ENCODE measurements at regions not wholly inside any gene's neighbourhood (a gene's known extent, or its start where the extent isn't known, plus 50 kb on each side); places are given as distances from the start of the nearest gene placed in this dataset.

DNA sequence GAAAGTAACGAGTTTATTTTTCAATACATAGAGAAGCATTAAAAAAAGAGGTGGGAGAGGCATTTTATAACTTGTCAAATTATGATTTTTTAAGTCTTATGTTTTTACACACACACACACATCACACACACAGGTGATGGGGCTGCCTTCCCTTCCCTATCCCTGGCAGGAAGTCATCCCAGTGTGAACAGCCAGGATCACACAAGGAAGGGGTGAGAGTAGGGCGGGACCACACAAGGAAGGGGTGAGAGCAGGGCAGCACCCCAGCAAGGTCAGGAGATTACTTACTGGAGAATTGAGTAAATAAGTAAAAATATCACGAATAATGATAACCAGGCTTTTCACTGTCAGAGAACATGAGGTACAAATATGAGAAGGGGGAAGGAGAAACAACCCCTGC is 372.6 kb downstream of the SEC23A start:
- H3K27ac ChIP-seq: no peak overlapping the region
- no peak for TF ChIP-seq ZFX (IDR thresholded peaks at IDR 0.05; ENCODE audit: borderline replicate concordance)
- TF ChIP-seq, protein P1, sequence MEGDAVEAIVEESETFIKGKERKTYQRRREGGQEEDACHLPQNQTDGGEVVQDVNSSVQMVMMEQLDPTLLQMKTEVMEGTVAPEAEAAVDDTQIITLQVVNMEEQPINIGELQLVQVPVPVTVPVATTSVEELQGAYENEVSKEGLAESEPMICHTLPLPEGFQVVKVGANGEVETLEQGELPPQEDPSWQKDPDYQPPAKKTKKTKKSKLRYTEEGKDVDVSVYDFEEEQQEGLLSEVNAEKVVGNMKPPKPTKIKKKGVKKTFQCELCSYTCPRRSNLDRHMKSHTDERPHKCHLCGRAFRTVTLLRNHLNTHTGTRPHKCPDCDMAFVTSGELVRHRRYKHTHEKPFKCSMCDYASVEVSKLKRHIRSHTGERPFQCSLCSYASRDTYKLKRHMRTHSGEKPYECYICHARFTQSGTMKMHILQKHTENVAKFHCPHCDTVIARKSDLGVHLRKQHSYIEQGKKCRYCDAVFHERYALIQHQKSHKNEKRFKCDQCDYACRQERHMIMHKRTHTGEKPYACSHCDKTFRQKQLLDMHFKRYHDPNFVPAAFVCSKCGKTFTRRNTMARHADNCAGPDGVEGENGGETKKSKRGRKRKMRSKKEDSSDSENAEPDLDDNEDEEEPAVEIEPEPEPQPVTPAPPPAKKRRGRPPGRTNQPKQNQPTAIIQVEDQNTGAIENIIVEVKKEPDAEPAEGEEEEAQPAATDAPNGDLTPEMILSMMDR (IDR thresholded peaks at IDR 0.05): no peak

DNA sequence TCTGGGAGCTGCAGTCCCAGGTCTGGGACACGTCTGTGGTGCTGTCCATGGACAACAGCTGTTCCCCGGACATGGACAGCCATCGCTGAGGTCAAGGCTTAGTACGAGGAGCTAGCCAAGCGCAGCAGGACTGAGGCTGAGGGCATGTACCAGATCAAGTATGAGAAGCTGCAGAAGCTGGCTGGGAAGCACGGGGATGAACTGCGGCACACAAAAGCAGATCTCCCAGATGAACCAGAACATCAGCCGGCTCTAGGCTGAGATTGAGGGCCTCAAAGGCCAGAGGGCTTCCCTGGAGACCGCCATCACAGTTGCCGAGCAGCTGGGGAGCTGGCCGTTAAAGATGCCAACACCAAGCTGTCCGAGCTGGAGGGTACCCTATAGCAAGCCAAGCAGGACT is 375.3 kb downstream of the SEC23A start:
- no peak overlapping the region for H3K27ac ChIP-seq
- TF ChIP-seq ZFX (IDR thresholded peaks at IDR 0.05; ENCODE audit: borderline replicate concordance): no peak
- TF ChIP-seq, protein P1 (IDR thresholded peaks at IDR 0.05): no peak

DNA sequence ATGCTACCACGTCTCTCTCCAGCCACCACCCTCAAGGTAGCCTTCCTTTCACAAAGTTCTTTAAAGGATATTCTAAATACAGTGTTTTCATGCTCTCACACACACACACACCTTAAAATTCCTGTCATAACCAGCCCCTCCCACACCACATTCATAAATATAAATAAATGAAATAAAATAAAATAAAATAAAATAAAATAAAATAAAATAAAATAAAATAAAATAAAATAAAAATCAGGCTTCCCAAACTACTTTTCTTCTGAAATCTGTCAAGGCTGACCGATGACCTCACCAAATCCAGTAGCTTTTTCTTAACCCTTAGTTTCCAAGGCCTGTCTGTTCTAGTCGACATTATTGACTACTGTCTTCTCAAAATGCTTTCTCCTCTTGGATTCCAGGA is 378.4 kb downstream of the SEC23A start:
- TF ChIP-seq, protein P1 (IDR thresholded peaks at IDR 0.05): no peak
- no peak for TF ChIP-seq ZFX (IDR thresholded peaks at IDR 0.05; ENCODE audit: borderline replicate concordance)
- no peak overlapping the region for H3K27ac ChIP-seq

DNA sequence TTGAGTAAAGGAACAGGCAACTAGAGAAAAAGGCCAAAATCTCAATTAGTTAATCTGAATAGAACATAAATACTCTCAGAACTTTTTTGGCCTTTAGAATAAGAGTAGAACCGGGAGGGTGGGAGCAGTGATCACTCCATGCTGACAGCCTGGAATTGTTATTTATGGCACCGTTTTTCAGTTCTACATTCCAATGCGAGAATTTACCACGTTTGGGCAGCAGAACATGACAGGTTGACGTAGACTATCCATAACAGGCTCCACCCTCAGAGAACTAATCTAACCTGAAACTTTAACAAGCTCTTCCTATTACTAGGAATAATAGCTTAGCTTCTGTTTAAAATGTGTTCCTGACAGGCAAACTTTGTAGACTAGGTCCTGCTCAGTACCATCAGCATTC is 379.1 kb downstream of the SEC23A start:
- TF ChIP-seq ZFX (IDR thresholded peaks at IDR 0.05; ENCODE audit: borderline replicate concordance): no peak
- TF ChIP-seq, protein P1 (IDR thresholded peaks at IDR 0.05): no peak

DNA sequence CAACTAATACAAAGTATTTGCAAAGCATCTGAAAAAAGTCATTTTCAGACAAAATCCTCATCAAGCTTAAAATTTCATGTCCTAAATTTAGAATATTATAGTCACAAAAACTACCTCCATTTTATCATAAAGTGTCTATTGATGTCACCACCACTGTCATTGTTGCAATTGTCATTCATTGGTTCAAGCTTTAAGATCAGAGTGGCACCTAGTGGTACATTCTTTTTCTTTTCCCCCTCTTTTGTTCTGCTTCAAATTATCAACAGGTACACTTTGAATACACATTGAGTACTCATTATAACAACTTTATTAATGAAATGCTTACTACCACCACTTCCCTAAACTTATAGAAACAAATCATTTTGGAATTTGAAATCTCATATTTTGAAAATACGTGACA is 379.8 kb downstream of the SEC23A start:
- no peak for TF ChIP-seq ZFX (IDR thresholded peaks at IDR 0.05; ENCODE audit: borderline replicate concordance)
- TF ChIP-seq, protein P1 (IDR thresholded peaks at IDR 0.05): no peak
- H3K27ac ChIP-seq: no peak overlapping the region

More for the DNA sequence above, 379.1 kb downstream of the SEC23A start:
- H3K27ac ChIP-seq: no peak overlapping the region

DNA sequence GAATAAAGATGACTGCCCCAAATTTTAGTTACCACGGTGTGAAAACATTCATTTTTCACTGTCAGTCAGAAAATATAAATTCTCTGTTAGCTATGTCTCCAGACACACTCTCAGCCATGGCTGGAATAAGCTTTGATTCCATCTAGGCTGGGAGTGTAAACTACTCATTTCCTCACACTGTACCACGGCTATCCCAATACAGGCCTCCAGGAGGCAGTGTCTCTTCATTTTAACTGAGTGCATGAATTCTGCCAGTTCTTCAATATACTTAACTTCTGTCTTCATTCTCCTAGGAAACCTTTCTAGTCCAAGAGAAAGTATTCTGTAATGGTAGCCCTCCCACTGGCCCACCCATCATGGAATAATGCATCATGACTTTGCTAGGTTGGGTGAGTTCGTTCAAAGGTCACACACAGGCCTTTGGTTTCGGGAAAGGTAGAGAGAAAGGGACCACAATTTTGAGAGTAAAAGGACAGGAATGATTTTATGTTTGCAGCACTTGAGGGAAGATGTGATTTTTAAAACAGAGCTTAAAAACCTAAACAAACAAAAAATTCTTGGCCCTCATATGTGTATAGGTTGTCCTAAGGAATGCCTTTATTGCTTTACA is 381.1 kb downstream of the SEC23A start:
- H3K27ac ChIP-seq: 0 out of 2 replicates have a peak overlapping the region, but pooled peaks have one; percentile 9
- TF ChIP-seq, protein P1 (IDR thresholded peaks at IDR 0.05): peak; percentile 81
- TF ChIP-seq ZFX (IDR thresholded peaks at IDR 0.05; ENCODE audit: borderline replicate concordance): no peak

DNA sequence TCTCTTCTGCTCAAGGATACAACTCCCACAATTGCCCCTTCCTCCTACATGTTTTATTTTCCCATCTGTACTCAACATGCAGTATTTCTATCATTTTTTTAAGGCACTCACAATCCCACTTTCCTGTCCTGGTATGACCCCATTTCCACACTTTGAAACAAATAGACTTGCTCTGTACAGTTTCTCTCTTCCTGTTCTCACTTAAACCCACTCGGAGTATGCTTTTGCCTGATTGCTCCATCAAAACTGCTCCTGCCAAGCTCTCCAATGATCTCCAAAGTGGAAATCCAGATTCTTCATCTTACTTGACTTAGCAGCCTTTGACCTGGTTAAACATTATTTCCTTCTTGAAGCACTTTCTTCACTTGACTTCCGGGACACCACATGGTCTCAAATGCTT is 384.5 kb downstream of the SEC23A start:
- TF ChIP-seq ZFX (IDR thresholded peaks at IDR 0.05; ENCODE audit: borderline replicate concordance): no peak
- TF ChIP-seq, protein P1 (IDR thresholded peaks at IDR 0.05): no peak
- peak overlapping the region; percentile 70 for H3K27ac ChIP-seq

Measured in 22Rv1 (cell line).